ENCODE measurements at regions not wholly inside any gene's neighbourhood (a gene's known extent, or its start where the extent isn't known, plus 50 kb on each side); places are given as distances from the start of the nearest gene placed in this dataset.

- no peak for TF ChIP-seq CTCF (IDR thresholded peaks at IDR 0.05)
- no peak for TF ChIP-seq POLR2A (IDR thresholded peaks at IDR 0.05)
Observed at GRCh38 chr4:123042095-123042494, 119.7 kb upstream of the NUDT6 start.
